ENCODE measurements at regions not wholly inside any gene's neighbourhood (a gene's known extent, or its start where the extent isn't known, plus 50 kb on each side); places are given as distances from the start of the nearest gene placed in this dataset.

DNA sequence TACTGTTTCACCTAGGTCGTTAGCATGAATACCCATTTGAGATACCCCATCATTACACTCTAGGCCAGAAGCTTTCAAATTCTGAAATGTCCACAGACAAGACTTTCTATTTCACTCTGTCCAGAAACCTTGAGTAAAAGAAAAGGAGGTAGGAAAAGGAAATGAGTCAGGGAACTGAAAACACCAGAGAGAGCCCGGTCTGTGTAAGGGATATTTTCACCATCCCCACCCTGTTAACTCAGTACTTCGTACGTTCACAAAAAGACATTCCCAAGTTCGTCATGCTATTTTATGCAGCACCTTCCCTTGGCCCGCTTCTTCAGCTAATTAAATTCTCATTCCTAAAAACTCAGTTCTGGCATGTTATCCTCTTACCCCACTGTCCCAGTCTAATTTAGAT lies 89.4 kb upstream of the SOX2 start:
- Histone ChIP-seq H3K27me3 (no peaks in the 10 kb centered on the region), H3K27ac (no peak overlapping the region), H3K36me3 (no peaks in the 10 kb centered on the region), H3K4me1 (no peaks in the 10 kb centered on the region), H3K4me3 (no peak overlapping the region), H3K9me3 (no peaks in the 10 kb centered on the region)
- TF ChIP-seq, protein P1, sequence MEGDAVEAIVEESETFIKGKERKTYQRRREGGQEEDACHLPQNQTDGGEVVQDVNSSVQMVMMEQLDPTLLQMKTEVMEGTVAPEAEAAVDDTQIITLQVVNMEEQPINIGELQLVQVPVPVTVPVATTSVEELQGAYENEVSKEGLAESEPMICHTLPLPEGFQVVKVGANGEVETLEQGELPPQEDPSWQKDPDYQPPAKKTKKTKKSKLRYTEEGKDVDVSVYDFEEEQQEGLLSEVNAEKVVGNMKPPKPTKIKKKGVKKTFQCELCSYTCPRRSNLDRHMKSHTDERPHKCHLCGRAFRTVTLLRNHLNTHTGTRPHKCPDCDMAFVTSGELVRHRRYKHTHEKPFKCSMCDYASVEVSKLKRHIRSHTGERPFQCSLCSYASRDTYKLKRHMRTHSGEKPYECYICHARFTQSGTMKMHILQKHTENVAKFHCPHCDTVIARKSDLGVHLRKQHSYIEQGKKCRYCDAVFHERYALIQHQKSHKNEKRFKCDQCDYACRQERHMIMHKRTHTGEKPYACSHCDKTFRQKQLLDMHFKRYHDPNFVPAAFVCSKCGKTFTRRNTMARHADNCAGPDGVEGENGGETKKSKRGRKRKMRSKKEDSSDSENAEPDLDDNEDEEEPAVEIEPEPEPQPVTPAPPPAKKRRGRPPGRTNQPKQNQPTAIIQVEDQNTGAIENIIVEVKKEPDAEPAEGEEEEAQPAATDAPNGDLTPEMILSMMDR (IDR thresholded peaks at IDR 0.05): no peak
- TF ChIP-seq EP300 (IDR thresholded peaks at IDR 0.05) (no peak), POLR2AphosphoS5 (IDR thresholded peaks at IDR 0.05) (no peak)
- DNase-seq (ENCODE audit: low spot score in 2 of 2): no peak
- 64% methylated on average over 6 of the region's 6 CpGs for WGBS

- Histone ChIP-seq H3K27ac (no peak overlapping the region), H3K9me3 (no peaks in the 10 kb centered on the region), H3K36me3 (no peaks in the 10 kb centered on the region), H3K27me3 (no peaks in the 10 kb centered on the region), H3K4me1 (no peaks in the 10 kb centered on the region), H3K4me3 (no peak overlapping the region)
- TF ChIP-seq, protein P1 (IDR thresholded peaks at IDR 0.05): no peak
- TF ChIP-seq POLR2A (IDR thresholded peaks at IDR 0.05) (no peak), EP300 (IDR thresholded peaks at IDR 0.05) (no peak), POLR2AphosphoS5 (IDR thresholded peaks at IDR 0.05) (no peak)
- no peak for DNase-seq (ENCODE audit: low spot score in 2 of 2)
- 93% methylated on average over 1 of the region's 1 CpG for WGBS
These were observed 91.8 kb upstream of the SOX2 start for GRCh38 chr3:181619897-181620296.

DNA sequence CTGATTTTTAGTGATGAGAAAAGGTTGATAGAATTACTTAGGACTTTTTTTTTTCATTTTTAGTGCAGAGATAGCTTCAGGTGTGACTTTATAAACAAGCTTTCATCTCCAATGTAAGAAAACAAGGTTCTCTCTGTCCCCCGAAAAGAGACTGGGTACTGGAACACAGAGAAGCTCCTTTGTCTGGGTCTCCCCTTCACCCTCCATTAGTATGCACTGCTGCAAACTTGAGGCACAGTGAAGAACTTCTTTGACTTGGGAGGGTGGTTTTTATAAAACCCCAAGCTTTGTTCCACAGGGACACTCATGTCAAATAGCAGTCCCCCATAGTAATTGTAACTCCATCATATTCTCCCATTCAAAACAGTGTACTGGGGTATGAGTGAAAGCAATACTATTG lies 93.5 kb upstream of the SOX2 start:
- H3K4me3 ChIP-seq: no peak overlapping the region
- no peaks in the 10 kb centered on the region for H3K36me3 ChIP-seq
- no peaks in the 10 kb centered on the region for H3K9me3 ChIP-seq
- DNase-seq (ENCODE audit: low spot score in 2 of 2): no peak
- no peak for TF ChIP-seq EP300 (IDR thresholded peaks at IDR 0.05)
- TF ChIP-seq POLR2AphosphoS5 (IDR thresholded peaks at IDR 0.05): no peak
- no peak for TF ChIP-seq POLR2A (IDR thresholded peaks at IDR 0.05)
- TF ChIP-seq, protein P1 (IDR thresholded peaks at IDR 0.05): no peak
- WGBS: 90% methylated on average over 1 of the region's 1 CpG
- no peak overlapping the region for H3K27ac ChIP-seq
- no peaks in the 10 kb centered on the region for H3K4me1 ChIP-seq
- no peaks in the 10 kb centered on the region for H3K27me3 ChIP-seq

DNA sequence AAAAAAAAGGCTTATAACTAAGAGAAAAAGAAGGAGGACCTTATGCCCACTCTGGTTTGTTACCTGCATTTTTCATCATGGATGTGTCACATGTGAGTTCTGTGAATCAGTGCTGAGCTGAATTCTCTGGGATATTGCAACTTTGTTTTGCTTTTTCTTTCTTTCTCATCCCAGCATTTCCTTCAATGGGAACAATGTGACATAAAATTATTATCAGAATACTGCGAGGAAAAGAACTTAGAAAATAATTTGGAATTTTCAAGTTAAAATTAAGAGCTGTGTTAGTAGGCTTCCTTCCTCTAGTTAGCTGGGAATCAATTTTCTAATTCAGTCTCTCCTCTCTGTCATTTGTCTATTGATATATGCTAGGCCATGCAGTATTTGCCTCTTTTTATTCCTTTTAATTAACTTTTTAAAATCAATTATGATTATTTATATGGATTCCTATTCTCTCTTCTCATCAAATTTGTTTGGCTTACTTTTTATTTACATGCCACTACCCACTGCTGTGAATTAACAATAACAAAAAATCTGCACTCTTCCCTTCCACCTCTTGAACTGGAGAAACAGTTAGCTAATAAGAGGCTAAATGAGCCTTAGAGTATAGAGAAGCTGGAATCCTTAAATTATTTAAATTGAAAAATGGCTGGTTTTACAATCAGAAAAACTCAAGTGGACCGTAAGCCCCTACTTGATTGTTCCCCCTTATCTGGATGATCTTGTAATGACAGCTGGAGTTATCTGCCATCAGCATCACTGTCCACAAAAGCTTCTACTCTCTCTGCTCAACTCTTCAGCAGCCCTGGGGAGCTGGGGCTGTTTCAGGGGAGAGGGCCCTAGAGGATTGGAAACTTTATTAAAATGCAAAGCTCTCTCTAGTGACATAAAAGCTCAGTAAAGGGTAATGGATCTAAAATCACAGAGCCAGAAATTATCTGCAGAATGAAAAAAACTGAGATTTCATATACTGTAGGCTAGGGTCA lies 95.3 kb upstream of the SOX2 start:
- 86% methylated on average over 2 of the region's 2 CpGs for WGBS
- H3K36me3 ChIP-seq: no peaks in the 10 kb centered on the region
- no peaks in the 10 kb centered on the region for H3K27me3 ChIP-seq
- no peak overlapping the region for H3K4me3 ChIP-seq
- TF ChIP-seq POLR2A (IDR thresholded peaks at IDR 0.05) (no peak), EP300 (IDR thresholded peaks at IDR 0.05) (no peak), POLR2AphosphoS5 (IDR thresholded peaks at IDR 0.05) (no peak)
- TF ChIP-seq, protein P1 (IDR thresholded peaks at IDR 0.05): no peak
- no peaks in the 10 kb centered on the region for H3K4me1 ChIP-seq
- H3K27ac ChIP-seq: no peak overlapping the region
- H3K9me3 ChIP-seq: no peaks in the 10 kb centered on the region
- no peak for DNase-seq (ENCODE audit: low spot score in 2 of 2)

GRCh38 chr3:181615666-181616065 lies 96.1 kb upstream of the SOX2 start:
- H3K36me3 ChIP-seq: no peaks in the 10 kb centered on the region
- DNase-seq (ENCODE audit: low spot score in 2 of 2): no peak
- TF ChIP-seq POLR2A (IDR thresholded peaks at IDR 0.05): no peak
- TF ChIP-seq, protein P1 (IDR thresholded peaks at IDR 0.05): no peak
- TF ChIP-seq POLR2AphosphoS5 (IDR thresholded peaks at IDR 0.05): no peak
- TF ChIP-seq EP300 (IDR thresholded peaks at IDR 0.05): no peak
- no peaks in the 10 kb centered on the region for H3K9me3 ChIP-seq
- no peak overlapping the region for H3K27ac ChIP-seq
- no peaks in the 10 kb centered on the region for H3K27me3 ChIP-seq
- no peaks in the 10 kb centered on the region for H3K4me1 ChIP-seq
- H3K4me3 ChIP-seq: no peak overlapping the region
